Left lung (tissue), 4 donors: ENCODE measurements at regions not wholly inside any gene's neighbourhood (a gene's known extent, or its start where the extent isn't known, plus 50 kb on each side); places are given as distances from the start of the nearest gene placed in this dataset.
"Not testable (repeated sequence)": the region's sequence is repeated elsewhere in the genome, so short reads cannot be mapped to it uniquely, and the experiment has no call there.

Experiments
- ATAC-seq: fragments of 200-7000 bp; cut with Tn5 transposase; one replicate; pipeline ENCODE4 v1.9.1; 2020; ENCODE audit warnings: moderate library complexity
- DNase-seq, 4 donors: peaks; one replicate each; pipeline ENCODE4 v3.0.0-alpha.2; 2013 to 2020
- H3K27ac ChIP-seq, 2 donors: fragments of 200-600 bp; sonication (generic) in 1 of 2; one replicate each; pipeline versions ENCODE4 v1.5.0 to v1.8.0; 2020 to 2021
- H3K27me3 ChIP-seq, 2 donors: fragments of 200-600 bp; sonication (generic) in 1 of 2; one replicate each; pipeline versions ENCODE4 v1.5.0 to v1.8.0; 2020 to 2021
- H3K36me3 ChIP-seq, 2 donors: fragments of 200-600 bp; sonication (generic) in 1 of 2; one replicate each; pipeline versions ENCODE4 v1.5.0 to v1.8.0; 2020 to 2021
- H3K4me1 ChIP-seq, 2 donors: fragments of 200-600 bp; one replicate each; pipeline ENCODE4 v1.8.0; 2021
- H3K4me3 ChIP-seq, 2 donors: fragments of 200-600 bp; sonication (generic) in 1 of 2; one replicate each; pipeline versions ENCODE4 v1.5.0 to v1.8.0; 2020 to 2021; ENCODE audit warnings: mild to moderate bottlenecking in 1 of 2
- H3K9me3 ChIP-seq, 2 donors: fragments of 200-600 bp; sonication (generic) in 1 of 2; one replicate each; pipeline versions ENCODE4 v1.5.0 to v1.8.0; 2020 to 2021
- intact Hi-C, 2 donors: fragments of 100-400 bp; cut with DNase I; formaldehyde crosslinking; loops; one replicate each; pipeline versions ENCODE4 v1.11.2 to v1.14.2; 2022
- TF ChIP-seq, protein P1 (sequence below), 2 donors: fragments of 200-600 bp; sonication (generic) in 1 of 2; IDR thresholded peaks; one replicate each; pipeline versions ENCODE4 v1.5.0 to v1.8.0; 2021; ENCODE audit warnings: antibody characterized with exemption in 2 of 2
- donor health status: DM: no; HTN: yes; CAD: no.
- donor health status: DM: no; HTN: no; CAD: no.

- TF ChIP-seq, protein P1, sequence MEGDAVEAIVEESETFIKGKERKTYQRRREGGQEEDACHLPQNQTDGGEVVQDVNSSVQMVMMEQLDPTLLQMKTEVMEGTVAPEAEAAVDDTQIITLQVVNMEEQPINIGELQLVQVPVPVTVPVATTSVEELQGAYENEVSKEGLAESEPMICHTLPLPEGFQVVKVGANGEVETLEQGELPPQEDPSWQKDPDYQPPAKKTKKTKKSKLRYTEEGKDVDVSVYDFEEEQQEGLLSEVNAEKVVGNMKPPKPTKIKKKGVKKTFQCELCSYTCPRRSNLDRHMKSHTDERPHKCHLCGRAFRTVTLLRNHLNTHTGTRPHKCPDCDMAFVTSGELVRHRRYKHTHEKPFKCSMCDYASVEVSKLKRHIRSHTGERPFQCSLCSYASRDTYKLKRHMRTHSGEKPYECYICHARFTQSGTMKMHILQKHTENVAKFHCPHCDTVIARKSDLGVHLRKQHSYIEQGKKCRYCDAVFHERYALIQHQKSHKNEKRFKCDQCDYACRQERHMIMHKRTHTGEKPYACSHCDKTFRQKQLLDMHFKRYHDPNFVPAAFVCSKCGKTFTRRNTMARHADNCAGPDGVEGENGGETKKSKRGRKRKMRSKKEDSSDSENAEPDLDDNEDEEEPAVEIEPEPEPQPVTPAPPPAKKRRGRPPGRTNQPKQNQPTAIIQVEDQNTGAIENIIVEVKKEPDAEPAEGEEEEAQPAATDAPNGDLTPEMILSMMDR (IDR thresholded peaks at IDR 0.05) = no peak
- no peak for DNase-seq
- Histone ChIP-seq H3K36me3 (no peaks in the 10 kb centered on the region), H3K9me3 (no peaks in the 10 kb centered on the region), H3K4me1 (no peaks in the 10 kb centered on the region), H3K4me3 (no peak overlapping the region), H3K27me3 (no peaks in the 10 kb centered on the region), H3K27ac (no peak overlapping the region)
- intact Hi-C loops = no loop called here
- ATAC-seq = no peak
These were observed 100.2 kb downstream of the LMO4 start for GRCh38 chr1:87428883-87429282.

- DNase-seq (no peak), ATAC-seq (no peak)
- Histone ChIP-seq H3K27me3 (no peaks in the 10 kb centered on the region), H3K27ac (no peak overlapping the region), H3K9me3 (no peaks in the 10 kb centered on the region), H3K4me3 (no peak overlapping the region), H3K36me3 (no peaks in the 10 kb centered on the region), H3K4me1 (no peaks in the 10 kb centered on the region)
- TF ChIP-seq, protein P1 (IDR thresholded peaks at IDR 0.05) = no peak
- intact Hi-C loops = no loop called here
These were observed 104.0 kb downstream of the LMO4 start for GRCh38 chr1:87432685-87433084.

- H3K9me3 ChIP-seq, ATAC-seq, DNase-seq, H3K27me3 ChIP-seq, H3K27ac ChIP-seq, H3K4me3 ChIP-seq, H3K4me1 ChIP-seq, intact Hi-C loops, H3K36me3 ChIP-seq: not testable (repeated sequence)
These were observed 104.4 kb downstream of the LMO4 start for GRCh38 chr1:87433101-87433500.

GRCh38 chr1:87435484-87435883, 106.8 kb downstream of the LMO4 start:
- Histone ChIP-seq H3K27ac (no peak overlapping the region), H3K9me3 (no peaks in the 10 kb centered on the region), H3K4me3 (no peak overlapping the region), H3K36me3 (no peaks in the 10 kb centered on the region), H3K4me1 (no peaks in the 10 kb centered on the region), H3K27me3 (no peaks in the 10 kb centered on the region)
- ATAC-seq (no peak), DNase-seq (no peak)
- TF ChIP-seq, protein P1 (IDR thresholded peaks at IDR 0.05) = no peak
- intact Hi-C loops = no loop called here

DNA sequence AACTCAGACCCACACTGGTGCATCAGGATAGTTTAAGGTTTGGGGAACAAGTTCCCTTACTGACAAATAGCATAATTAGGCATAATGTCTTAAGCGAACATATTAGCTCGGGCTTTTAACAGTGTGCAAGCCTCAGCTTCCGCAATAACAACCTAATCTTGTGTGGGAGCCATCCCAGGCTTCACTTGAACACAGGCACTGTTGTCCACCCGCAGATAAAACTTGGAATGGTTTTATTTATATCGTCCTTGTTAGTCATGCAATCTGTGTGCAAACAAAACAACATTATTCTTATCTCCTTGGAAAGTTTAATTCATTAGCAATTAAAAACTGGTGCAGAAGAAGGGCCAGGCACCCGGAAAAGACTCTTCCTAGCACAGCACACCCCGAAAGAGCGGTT, 107.4 kb downstream of the LMO4 start:
- DNase-seq, H3K4me1 ChIP-seq, H3K27me3 ChIP-seq, ATAC-seq, H3K27ac ChIP-seq, intact Hi-C loops, H3K9me3 ChIP-seq, H3K36me3 ChIP-seq, H3K4me3 ChIP-seq: not testable (repeated sequence)

GRCh38 chr1:87436534-87436933, 107.9 kb downstream of the LMO4 start:
- intact Hi-C loops = no loop called here
- TF ChIP-seq, protein P1 (IDR thresholded peaks at IDR 0.05) = no peak
- Histone ChIP-seq H3K4me1 (no peaks in the 10 kb centered on the region), H3K9me3 (no peaks in the 10 kb centered on the region), H3K27me3 (no peaks in the 10 kb centered on the region), H3K36me3 (no peaks in the 10 kb centered on the region), H3K4me3 (no peak overlapping the region), H3K27ac (no peak overlapping the region)
- no peak for DNase-seq
- no peak for ATAC-seq
